Testis (tissue), 2 donors: ENCODE measurements at regions not wholly inside any gene's neighbourhood (a gene's known extent, or its start where the extent isn't known, plus 50 kb on each side); places are given as distances from the start of the nearest gene placed in this dataset.

Source experiments
- POLR2A ChIP-seq: fragments of 450-650 bp; IDR thresholded peaks from one replicate; pipeline ENCODE4 v1.6.1; 2017; ENCODE audit warnings: antibody characterized with exemption, mild to moderate bottlenecking, moderate library complexity
- TF ChIP-seq, protein P1 (sequence below), 3 experiments: fragments of 450-650 bp in 2 of 3; fragments of 200-600 bp in 1 of 3; sonication (generic) in 1 of 3; IDR thresholded peaks; one replicate each; pipeline ENCODE4 v1.5.1; 2016 to 2019; ENCODE audit warnings: antibody characterized with exemption in 3 of 3, mild to moderate bottlenecking in 2 of 3, moderate library complexity in 1 of 3

DNA sequence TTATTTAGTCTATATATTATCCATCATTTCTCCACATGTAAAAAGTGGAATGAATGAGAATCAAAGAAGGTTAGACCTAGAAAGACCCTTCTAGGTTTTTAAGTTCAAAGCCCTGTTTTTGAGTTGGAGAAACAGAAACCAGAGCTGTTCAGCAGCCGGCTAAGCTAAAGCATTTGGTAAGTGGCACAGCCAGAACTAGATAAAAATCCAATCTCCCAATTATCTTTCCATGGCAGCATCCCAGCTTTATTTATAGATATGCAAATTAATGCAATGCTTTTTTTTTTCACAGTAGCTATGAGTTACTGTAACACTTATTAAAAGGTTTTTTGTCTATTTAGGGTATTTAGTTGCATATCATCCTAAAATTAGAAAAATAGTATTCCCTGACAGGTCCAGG is 85.1 kb downstream of the NIBAN1 start:
- TF ChIP-seq, protein P1, sequence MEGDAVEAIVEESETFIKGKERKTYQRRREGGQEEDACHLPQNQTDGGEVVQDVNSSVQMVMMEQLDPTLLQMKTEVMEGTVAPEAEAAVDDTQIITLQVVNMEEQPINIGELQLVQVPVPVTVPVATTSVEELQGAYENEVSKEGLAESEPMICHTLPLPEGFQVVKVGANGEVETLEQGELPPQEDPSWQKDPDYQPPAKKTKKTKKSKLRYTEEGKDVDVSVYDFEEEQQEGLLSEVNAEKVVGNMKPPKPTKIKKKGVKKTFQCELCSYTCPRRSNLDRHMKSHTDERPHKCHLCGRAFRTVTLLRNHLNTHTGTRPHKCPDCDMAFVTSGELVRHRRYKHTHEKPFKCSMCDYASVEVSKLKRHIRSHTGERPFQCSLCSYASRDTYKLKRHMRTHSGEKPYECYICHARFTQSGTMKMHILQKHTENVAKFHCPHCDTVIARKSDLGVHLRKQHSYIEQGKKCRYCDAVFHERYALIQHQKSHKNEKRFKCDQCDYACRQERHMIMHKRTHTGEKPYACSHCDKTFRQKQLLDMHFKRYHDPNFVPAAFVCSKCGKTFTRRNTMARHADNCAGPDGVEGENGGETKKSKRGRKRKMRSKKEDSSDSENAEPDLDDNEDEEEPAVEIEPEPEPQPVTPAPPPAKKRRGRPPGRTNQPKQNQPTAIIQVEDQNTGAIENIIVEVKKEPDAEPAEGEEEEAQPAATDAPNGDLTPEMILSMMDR (IDR thresholded peaks at IDR 0.05), result no peak
- TF ChIP-seq POLR2A, result no peak
